Hematopoietic multipotent progenitor cell treated with erythropoietin and hydrocortisone succinate and interleukin-3 and kit ligand, for 4 days (in vitro differentiated cells): ENCODE measurements at regions not wholly inside any gene's neighbourhood (a gene's known extent, or its start where the extent isn't known, plus 50 kb on each side); places are given as distances from the start of the nearest gene placed in this dataset.
"Not testable (repeated sequence)": the region's sequence is repeated elsewhere in the genome, so short reads cannot be mapped to it uniquely, and the experiment has no call there.

Source experiments
- DNase-seq: peaks from one replicate; pipeline ENCODE4 v3.0.0-alpha.2; 2015

GRCh38 chr5:163794993-163795392 lies 289.6 kb downstream of the MAT2B start:
- no peak for DNase-seq

GRCh38 chr5:163807781-163808180 lies 302.4 kb downstream of the MAT2B start:
- DNase-seq: no peak

- peak; percentile 11 for DNase-seq
Measured at GRCh38 chr5:163809473-163809872, 304.1 kb downstream of the MAT2B start.

GRCh38 chr5:163813900-163814299 lies 308.5 kb downstream of the MAT2B start:
- no peak for DNase-seq

- no peak for DNase-seq
Measured at GRCh38 chr5:163815240-163815791, 309.9 kb downstream of the MAT2B start.

GRCh38 chr5:163821142-163821541 lies 315.7 kb downstream of the MAT2B start:
- peak; percentile 3 for DNase-seq

- DNase-seq: no peak
Measured at GRCh38 chr5:163822548-163822947, 317.1 kb downstream of the MAT2B start.

- no peak for DNase-seq
Measured at GRCh38 chr5:163825661-163826060, 320.2 kb downstream of the MAT2B start.

GRCh38 chr5:163826201-163826600 lies 320.8 kb downstream of the MAT2B start:
- no peak for DNase-seq

GRCh38 chr5:163832155-163832554 lies 326.7 kb downstream of the MAT2B start:
- DNase-seq: no peak

GRCh38 chr5:163838738-163839137 lies 333.3 kb downstream of the MAT2B start:
- DNase-seq: no peak

GRCh38 chr5:163846512-163846911 lies 341.1 kb downstream of the MAT2B start:
- no peak for DNase-seq

GRCh38 chr5:163855754-163856153 lies 350.3 kb downstream of the MAT2B start:
- no peak for DNase-seq

GRCh38 chr5:163861670-163862069 lies 356.3 kb downstream of the MAT2B start:
- no peak for DNase-seq

GRCh38 chr5:163867324-163867723 lies 361.9 kb downstream of the MAT2B start:
- no peak for DNase-seq

GRCh38 chr5:163867738-163868137 lies 362.3 kb downstream of the MAT2B start:
- no peak for DNase-seq

GRCh38 chr5:163869581-163869980 lies 364.2 kb downstream of the MAT2B start:
- DNase-seq: no peak

GRCh38 chr5:163870441-163870840 lies 365.0 kb downstream of the MAT2B start:
- no peak for DNase-seq

GRCh38 chr5:163874431-163874830 lies 369.0 kb downstream of the MAT2B start:
- DNase-seq: no peak

GRCh38 chr5:163874912-163875311 lies 369.5 kb downstream of the MAT2B start:
- DNase-seq: not testable (repeated sequence)

- no peak for DNase-seq
Measured at GRCh38 chr5:163877865-163878264, 372.4 kb downstream of the MAT2B start.

- DNase-seq: no peak
Measured at GRCh38 chr5:163878490-163878889, 373.1 kb downstream of the MAT2B start.

- DNase-seq: no peak
Measured at GRCh38 chr5:163880302-163880701, 374.9 kb downstream of the MAT2B start.

GRCh38 chr5:163885117-163885516 lies 379.7 kb downstream of the MAT2B start:
- DNase-seq: no peak

GRCh38 chr5:163887854-163888253 lies 382.4 kb downstream of the MAT2B start:
- no peak for DNase-seq

- DNase-seq: no peak
Measured at GRCh38 chr5:163888366-163888765, 382.9 kb downstream of the MAT2B start.
